ENCODE measurements at regions not wholly inside any gene's neighbourhood (a gene's known extent, or its start where the extent isn't known, plus 50 kb on each side); places are given as distances from the start of the nearest gene placed in this dataset.
A peak's percentile ranks its signal among the peaks of the same experiment; 100 is the strongest.

- no peak for DNase-seq (ENCODE audit: low spot score)
Measured at GRCh38 chr10:33813415-33813814, 478.9 kb upstream of the NRP1 start.

GRCh38 chr10:33812586-33812985, 478.1 kb upstream of the NRP1 start:
- no peak for DNase-seq (ENCODE audit: low spot score)

- no peak for DNase-seq (ENCODE audit: low spot score)
Measured at GRCh38 chr10:33810986-33811385, 476.5 kb upstream of the NRP1 start.

GRCh38 chr10:33809732-33810131, 475.3 kb upstream of the NRP1 start:
- no peak for DNase-seq (ENCODE audit: low spot score)

- peak; percentile 25 for DNase-seq (ENCODE audit: low spot score)
Measured at GRCh38 chr10:33808475-33808874, 474.0 kb upstream of the NRP1 start.

GRCh38 chr10:33807531-33808359, 473.3 kb upstream of the NRP1 start:
- DNase-seq (ENCODE audit: low spot score): no peak

- no peak for DNase-seq (ENCODE audit: low spot score)
Measured at GRCh38 chr10:33805831-33806230, 471.4 kb upstream of the NRP1 start.

- DNase-seq (ENCODE audit: low spot score): no peak
Measured at GRCh38 chr10:33804584-33804983, 470.1 kb upstream of the NRP1 start.

- no peak for DNase-seq (ENCODE audit: low spot score)
Measured at GRCh38 chr10:33803248-33803647, 468.8 kb upstream of the NRP1 start.

GRCh38 chr10:33802566-33802965, 468.1 kb upstream of the NRP1 start:
- DNase-seq (ENCODE audit: low spot score): no peak

- no peak for DNase-seq (ENCODE audit: low spot score)
Measured at GRCh38 chr10:33801705-33802104, 467.2 kb upstream of the NRP1 start.

- no peak for DNase-seq (ENCODE audit: low spot score)
Measured at GRCh38 chr10:33800986-33801385, 466.5 kb upstream of the NRP1 start.

- DNase-seq (ENCODE audit: low spot score): no peak
Measured at GRCh38 chr10:33800545-33800944, 466.1 kb upstream of the NRP1 start.

GRCh38 chr10:33799944-33800323, 465.5 kb upstream of the NRP1 start:
- DNase-seq (ENCODE audit: low spot score): no peak

- no peak for DNase-seq (ENCODE audit: low spot score)
Measured at GRCh38 chr10:33799281-33799943, 464.9 kb upstream of the NRP1 start.

GRCh38 chr10:33798754-33799153, 464.3 kb upstream of the NRP1 start:
- no peak for DNase-seq (ENCODE audit: low spot score)

- DNase-seq (ENCODE audit: low spot score): no peak
Measured at GRCh38 chr10:33796680-33797079, 462.2 kb upstream of the NRP1 start.

GRCh38 chr10:33795529-33795928, 461.1 kb upstream of the NRP1 start:
- DNase-seq (ENCODE audit: low spot score): no peak

- DNase-seq (ENCODE audit: low spot score): no peak
Measured at GRCh38 chr10:33794460-33794859, 460.0 kb upstream of the NRP1 start.

GRCh38 chr10:33793793-33794192, 459.3 kb upstream of the NRP1 start:
- DNase-seq (ENCODE audit: low spot score): no peak

GRCh38 chr10:33791272-33791660, 456.8 kb upstream of the NRP1 start:
- no peak for DNase-seq (ENCODE audit: low spot score)

- DNase-seq (ENCODE audit: low spot score): no peak
Measured at GRCh38 chr10:33790521-33791271, 456.2 kb upstream of the NRP1 start.

- no peak for DNase-seq (ENCODE audit: low spot score)
Measured at GRCh38 chr10:33783557-33783956, 449.1 kb upstream of the NRP1 start.

Data from AG20443 (cell line).